ENCODE measurements at regions not wholly inside any gene's neighbourhood (a gene's known extent, or its start where the extent isn't known, plus 50 kb on each side); places are given as distances from the start of the nearest gene placed in this dataset.

DNA sequence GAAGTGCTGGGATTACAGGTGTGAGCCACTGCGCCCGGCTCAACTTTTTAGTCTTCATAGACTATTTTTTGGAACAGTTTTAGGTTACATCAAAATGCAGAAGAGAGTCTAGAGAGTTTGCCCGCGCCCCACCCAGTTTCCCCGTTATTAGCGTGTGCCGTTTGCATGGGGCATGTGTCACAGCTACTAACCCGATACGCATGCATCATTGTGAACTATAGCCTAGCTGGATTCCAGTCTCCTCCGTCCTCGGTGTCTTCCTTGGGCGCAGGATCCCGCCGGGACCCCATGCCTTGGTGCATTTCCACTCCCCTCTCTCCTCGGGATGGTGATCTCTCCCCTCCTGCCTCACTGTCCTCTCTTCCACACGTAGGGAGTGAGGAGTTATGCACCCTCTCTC, 85.5 kb upstream of the ADRA2C start:
- WGBS, 2 donors = 79 to 86% methylated on average over 16 of the region's 16 CpGs
- TF ChIP-seq, protein P1, sequence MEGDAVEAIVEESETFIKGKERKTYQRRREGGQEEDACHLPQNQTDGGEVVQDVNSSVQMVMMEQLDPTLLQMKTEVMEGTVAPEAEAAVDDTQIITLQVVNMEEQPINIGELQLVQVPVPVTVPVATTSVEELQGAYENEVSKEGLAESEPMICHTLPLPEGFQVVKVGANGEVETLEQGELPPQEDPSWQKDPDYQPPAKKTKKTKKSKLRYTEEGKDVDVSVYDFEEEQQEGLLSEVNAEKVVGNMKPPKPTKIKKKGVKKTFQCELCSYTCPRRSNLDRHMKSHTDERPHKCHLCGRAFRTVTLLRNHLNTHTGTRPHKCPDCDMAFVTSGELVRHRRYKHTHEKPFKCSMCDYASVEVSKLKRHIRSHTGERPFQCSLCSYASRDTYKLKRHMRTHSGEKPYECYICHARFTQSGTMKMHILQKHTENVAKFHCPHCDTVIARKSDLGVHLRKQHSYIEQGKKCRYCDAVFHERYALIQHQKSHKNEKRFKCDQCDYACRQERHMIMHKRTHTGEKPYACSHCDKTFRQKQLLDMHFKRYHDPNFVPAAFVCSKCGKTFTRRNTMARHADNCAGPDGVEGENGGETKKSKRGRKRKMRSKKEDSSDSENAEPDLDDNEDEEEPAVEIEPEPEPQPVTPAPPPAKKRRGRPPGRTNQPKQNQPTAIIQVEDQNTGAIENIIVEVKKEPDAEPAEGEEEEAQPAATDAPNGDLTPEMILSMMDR (IDR thresholded peaks at IDR 0.05) = no peak
- no peak for TF ChIP-seq POLR2A (IDR thresholded peaks at IDR 0.05)
- no peak overlapping the region for H3K4me3 ChIP-seq (ENCODE audit: low read depth, poor library complexity, severe bottlenecking)
- DNase-seq (ENCODE audit: low spot score in 2 of 2) = no peak
- intact Hi-C loops (cut with DNase I; ENCODE audit: low total_unique reads) = no loop called here

DNA sequence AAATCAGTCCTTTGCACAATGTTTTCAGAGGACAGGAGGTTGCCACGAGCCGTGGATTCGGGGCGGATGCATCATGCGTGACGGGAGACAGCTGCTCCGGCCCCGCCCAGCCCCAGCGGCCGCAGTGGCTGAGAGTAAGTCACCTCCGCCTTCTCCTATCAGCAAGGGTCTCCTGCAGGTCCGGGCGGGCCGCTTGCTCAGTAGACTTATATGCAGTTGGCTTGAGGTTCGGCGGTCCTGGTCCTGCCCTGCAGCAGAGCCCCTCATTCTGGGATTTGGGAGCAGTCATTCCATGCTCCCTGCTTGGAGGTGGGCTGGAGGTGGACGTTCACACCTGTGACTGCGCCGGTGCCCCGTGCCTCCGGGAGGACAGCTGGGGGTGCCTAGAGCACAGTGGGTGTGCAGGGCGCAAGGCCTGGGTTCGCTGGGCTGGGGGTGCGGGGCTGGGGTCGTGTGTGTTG, 86.3 kb upstream of the ADRA2C start:
- WGBS, 2 donors = 50 to 66% methylated on average over 25 of the region's 25 CpGs
- no peak for TF ChIP-seq POLR2A (IDR thresholded peaks at IDR 0.05)
- TF ChIP-seq, protein P1 (IDR thresholded peaks at IDR 0.05) = no peak
- intact Hi-C loops (cut with DNase I; ENCODE audit: low total_unique reads) = no loop called here
- DNase-seq (ENCODE audit: low spot score in 2 of 2) = no peak
- no peak overlapping the region for H3K4me3 ChIP-seq (ENCODE audit: low read depth, poor library complexity, severe bottlenecking)

DNA sequence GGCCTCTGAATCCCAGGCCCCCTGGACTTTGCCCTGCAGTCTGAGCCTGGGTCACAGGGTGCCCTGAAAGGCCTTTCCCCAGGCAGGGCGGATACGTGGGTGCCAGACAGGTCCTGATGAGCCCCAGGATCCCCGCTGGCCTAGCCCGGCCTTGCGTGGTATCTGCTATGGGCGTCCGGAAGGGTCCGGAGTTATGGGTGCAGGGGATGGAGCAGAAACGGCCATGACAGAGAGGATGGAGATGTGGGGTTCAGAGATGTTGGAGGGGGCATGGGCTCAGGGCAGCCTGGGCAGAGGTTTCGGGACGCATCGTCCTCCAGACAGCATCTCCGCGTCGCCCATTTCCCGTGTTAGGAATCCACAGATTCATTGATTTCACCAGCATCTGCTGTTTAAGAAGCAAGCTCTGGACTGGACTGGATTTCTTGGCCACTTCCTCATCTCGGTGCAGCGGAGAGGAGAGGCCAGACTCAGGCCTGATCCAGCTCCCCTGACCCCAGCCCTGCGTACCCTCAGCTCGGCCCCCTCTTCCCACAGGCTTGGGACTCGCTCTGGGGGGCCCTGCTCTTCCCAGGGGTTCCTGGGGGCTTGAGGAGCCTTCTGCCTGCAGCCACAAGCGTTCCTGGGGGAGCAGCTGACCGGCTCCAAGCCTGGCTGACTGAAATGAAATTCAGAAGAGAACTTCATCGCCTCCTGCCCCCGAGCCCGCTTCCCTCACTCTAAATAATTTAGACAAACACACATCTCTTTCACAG, 86.9 kb upstream of the ADRA2C start:
- intact Hi-C loops (cut with DNase I; ENCODE audit: low total_unique reads) = no loop called here
- WGBS, 2 donors = 82 to 83% methylated on average over 26 of the region's 26 CpGs
- no peak for DNase-seq (ENCODE audit: low spot score in 2 of 2)
- H3K4me3 ChIP-seq (ENCODE audit: low read depth, poor library complexity, severe bottlenecking) = no peak overlapping the region
- no peak for TF ChIP-seq POLR2A (IDR thresholded peaks at IDR 0.05)
- TF ChIP-seq, protein P1 (IDR thresholded peaks at IDR 0.05) = no peak

DNA sequence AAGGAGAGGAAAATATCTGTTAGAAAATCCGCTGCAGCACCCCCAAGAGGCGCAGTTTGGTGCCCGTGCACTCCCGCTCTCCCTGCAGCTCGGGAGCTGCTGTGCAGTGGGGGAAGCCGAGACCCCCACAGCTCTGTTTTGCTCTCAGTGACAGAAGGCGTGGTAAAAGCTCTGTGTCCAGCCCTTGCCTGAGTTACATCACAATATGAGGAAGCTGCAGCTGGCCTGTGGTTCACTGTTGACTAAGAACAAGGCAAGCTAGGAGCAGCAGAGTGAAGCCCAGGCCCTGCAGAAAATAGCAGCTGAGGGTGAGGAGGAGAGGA, 88.5 kb upstream of the ADRA2C start:
- no peak for TF ChIP-seq POLR2A (IDR thresholded peaks at IDR 0.05)
- TF ChIP-seq, protein P1 (IDR thresholded peaks at IDR 0.05) = no peak
- intact Hi-C loops (cut with DNase I; ENCODE audit: low total_unique reads) = no loop called here
- no peak overlapping the region for H3K4me3 ChIP-seq (ENCODE audit: low read depth, poor library complexity, severe bottlenecking)
- no peak for DNase-seq (ENCODE audit: low spot score in 2 of 2)
- WGBS, 2 donors = 47 to 59% methylated on average over 7 of the region's 7 CpGs

DNA sequence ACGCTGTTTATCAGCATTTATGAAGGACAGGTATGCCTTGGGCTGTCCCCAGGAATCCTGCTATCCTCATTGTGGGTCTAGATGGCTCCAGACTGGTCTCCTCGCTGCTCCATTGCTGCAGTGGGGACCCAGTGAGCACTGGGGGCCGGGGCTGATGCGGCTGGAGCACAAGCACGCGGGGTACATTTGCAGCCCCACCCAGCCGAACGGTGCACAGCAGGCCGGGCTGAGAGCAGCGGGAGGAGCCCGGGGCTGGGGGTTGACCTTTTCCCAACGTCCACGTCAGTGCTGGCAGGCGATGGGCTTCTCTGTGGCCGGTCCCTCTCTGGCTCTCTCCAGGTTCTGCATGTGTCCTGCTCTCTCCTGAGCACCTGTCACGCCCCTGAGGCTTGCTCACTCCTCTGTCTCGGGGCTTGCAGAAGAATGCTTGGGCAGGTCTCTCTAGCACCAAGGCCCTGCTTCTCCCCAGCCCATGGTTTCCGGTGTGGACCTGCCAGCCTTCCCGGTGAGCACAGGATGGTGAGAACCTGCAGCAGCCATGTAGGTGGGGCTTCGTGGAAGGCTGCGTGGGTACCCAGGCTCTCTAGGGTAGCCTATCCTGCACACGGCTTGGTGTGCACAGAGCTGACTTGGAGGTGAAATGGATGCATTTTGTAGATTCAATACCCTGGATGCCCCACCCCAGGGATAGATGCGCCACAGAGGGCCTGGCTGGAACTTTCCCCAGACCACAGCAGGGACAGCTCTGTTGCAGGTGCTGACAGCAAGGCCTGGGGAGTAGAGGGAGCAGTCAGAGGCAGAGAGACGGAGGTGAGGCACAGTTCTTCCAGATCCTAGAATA, 89.1 kb upstream of the ADRA2C start:
- 72 to 73% methylated on average over 23 to 24 of the region's 24 CpGs for WGBS, 2 donors
- DNase-seq (ENCODE audit: low spot score in 2 of 2) = no peak

More for the DNA sequence above, 89.1 kb upstream of the ADRA2C start:
- intact Hi-C loops (cut with DNase I; ENCODE audit: low total_unique reads) = no loop called here
- no peak overlapping the region for H3K4me3 ChIP-seq (ENCODE audit: low read depth, poor library complexity, severe bottlenecking)
- TF ChIP-seq POLR2A (IDR thresholded peaks at IDR 0.05) = no peak
- TF ChIP-seq, protein P1 (IDR thresholded peaks at IDR 0.05) = no peak

Data from lower leg skin (tissue), 4 donors.